ENCODE measurements at regions not wholly inside any gene's neighbourhood (a gene's known extent, or its start where the extent isn't known, plus 50 kb on each side); places are given as distances from the start of the nearest gene placed in this dataset.
"Not testable (repeated sequence)": the region's sequence is repeated elsewhere in the genome, so short reads cannot be mapped to it uniquely, and the experiment has no call there.

GRCh38 chr21:28162052-28162451 lies 830.6 kb downstream of the LTN1 start:
- H3K27ac ChIP-seq (ENCODE audit: low read depth, low read length); H3K9ac ChIP-seq (ENCODE audit: low read depth in 1 of 3, low read length in 3 of 3); H3K9me3 ChIP-seq (ENCODE audit: control insufficient read depth in 3 of 3, low read length in 3 of 3); H3K27me3 ChIP-seq (ENCODE audit: control insufficient read depth in 3 of 3, insufficient read depth in 3 of 3, low read length in 3 of 3); H3K4me3 ChIP-seq (ENCODE audit: low read length in 3 of 3); H3K4me1 ChIP-seq (ENCODE audit: control insufficient read depth in 3 of 3, insufficient read depth in 3 of 3, low read length in 3 of 3); H3K36me3 ChIP-seq (ENCODE audit: control insufficient read depth in 3 of 3, insufficient read depth in 3 of 3, low read length in 3 of 3): not testable (repeated sequence)

- Histone ChIP-seq H3K36me3 (ENCODE audit: control insufficient read depth in 3 of 3, insufficient read depth in 3 of 3, low read length in 3 of 3) (no peaks in the 10 kb centered on the region), H3K4me1 (ENCODE audit: control insufficient read depth in 3 of 3, insufficient read depth in 3 of 3, low read length in 3 of 3) (no peaks in the 10 kb centered on the region), H3K27me3 (ENCODE audit: control insufficient read depth in 3 of 3, insufficient read depth in 3 of 3, low read length in 3 of 3) (no peaks in the 10 kb centered on the region), H3K9ac (ENCODE audit: low read depth in 1 of 3, low read length in 3 of 3) (no peak overlapping the region), H3K9me3 (ENCODE audit: control insufficient read depth in 3 of 3, low read length in 3 of 3) (no peaks in the 10 kb centered on the region), H3K27ac (ENCODE audit: low read depth, low read length) (no peak overlapping the region), H3K4me3 (ENCODE audit: low read length in 3 of 3) (no peak overlapping the region)
These were observed 832.3 kb downstream of the LTN1 start for GRCh38 chr21:28160378-28160777.

- no peaks in the 10 kb centered on the region for H3K36me3 ChIP-seq (ENCODE audit: control insufficient read depth in 3 of 3, insufficient read depth in 3 of 3, low read length in 3 of 3)
- H3K4me1 ChIP-seq (ENCODE audit: control insufficient read depth in 3 of 3, insufficient read depth in 3 of 3, low read length in 3 of 3): no peaks in the 10 kb centered on the region
- no peak overlapping the region for H3K27ac ChIP-seq (ENCODE audit: low read depth, low read length)
- H3K9me3 ChIP-seq (ENCODE audit: control insufficient read depth in 3 of 3, low read length in 3 of 3): no peaks in the 10 kb centered on the region
- no peak overlapping the region for H3K4me3 ChIP-seq (ENCODE audit: low read length in 3 of 3)
- no peak overlapping the region for H3K9ac ChIP-seq (ENCODE audit: low read depth in 1 of 3, low read length in 3 of 3)
- H3K27me3 ChIP-seq (ENCODE audit: control insufficient read depth in 3 of 3, insufficient read depth in 3 of 3, low read length in 3 of 3): no peaks in the 10 kb centered on the region
These were observed 833.3 kb downstream of the LTN1 start for GRCh38 chr21:28159396-28159795.

GRCh38 chr21:28156590-28156989 lies 836.1 kb downstream of the LTN1 start:
- H3K27me3 ChIP-seq (ENCODE audit: control insufficient read depth in 3 of 3, insufficient read depth in 3 of 3, low read length in 3 of 3): no peaks in the 10 kb centered on the region
- H3K9me3 ChIP-seq (ENCODE audit: control insufficient read depth in 3 of 3, low read length in 3 of 3): no peaks in the 10 kb centered on the region
- no peaks in the 10 kb centered on the region for H3K36me3 ChIP-seq (ENCODE audit: control insufficient read depth in 3 of 3, insufficient read depth in 3 of 3, low read length in 3 of 3)
- no peak overlapping the region for H3K9ac ChIP-seq (ENCODE audit: low read depth in 1 of 3, low read length in 3 of 3)
- H3K4me1 ChIP-seq (ENCODE audit: control insufficient read depth in 3 of 3, insufficient read depth in 3 of 3, low read length in 3 of 3): no peaks in the 10 kb centered on the region
- H3K4me3 ChIP-seq (ENCODE audit: low read length in 3 of 3): no peak overlapping the region
- no peak overlapping the region for H3K27ac ChIP-seq (ENCODE audit: low read depth, low read length)

GRCh38 chr21:28154121-28154520 lies 838.6 kb downstream of the LTN1 start:
- H3K4me3 ChIP-seq (ENCODE audit: low read length in 3 of 3): no peak overlapping the region
- no peaks in the 10 kb centered on the region for H3K36me3 ChIP-seq (ENCODE audit: control insufficient read depth in 3 of 3, insufficient read depth in 3 of 3, low read length in 3 of 3)
- H3K9me3 ChIP-seq (ENCODE audit: control insufficient read depth in 3 of 3, low read length in 3 of 3): no peaks in the 10 kb centered on the region
- H3K27me3 ChIP-seq (ENCODE audit: control insufficient read depth in 3 of 3, insufficient read depth in 3 of 3, low read length in 3 of 3): no peaks in the 10 kb centered on the region
- no peak overlapping the region for H3K9ac ChIP-seq (ENCODE audit: low read depth in 1 of 3, low read length in 3 of 3)
- H3K4me1 ChIP-seq (ENCODE audit: control insufficient read depth in 3 of 3, insufficient read depth in 3 of 3, low read length in 3 of 3): no peaks in the 10 kb centered on the region
- H3K27ac ChIP-seq (ENCODE audit: low read depth, low read length): no peak overlapping the region

DNA sequence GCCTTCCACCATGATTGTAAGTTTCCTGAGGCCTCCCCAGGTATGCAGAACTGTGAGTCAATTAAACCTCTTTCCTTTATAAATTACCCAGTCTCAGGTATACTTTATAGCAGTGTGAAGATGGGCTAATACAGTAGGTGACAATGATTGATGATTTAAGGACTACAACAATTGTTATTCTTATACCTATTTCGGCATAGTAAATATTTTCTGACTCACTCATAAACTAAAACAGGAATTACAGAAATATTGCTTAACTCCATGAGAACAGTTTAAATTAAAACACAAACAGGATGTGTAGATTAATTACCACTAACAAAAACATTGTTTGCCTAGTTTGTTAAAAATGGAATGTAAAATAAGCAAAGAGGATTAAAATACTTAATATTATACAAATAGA lies 839.9 kb downstream of the LTN1 start:
- Histone ChIP-seq H3K27me3 (ENCODE audit: control insufficient read depth in 3 of 3, insufficient read depth in 3 of 3, low read length in 3 of 3) (no peaks in the 10 kb centered on the region), H3K9me3 (ENCODE audit: control insufficient read depth in 3 of 3, low read length in 3 of 3) (no peaks in the 10 kb centered on the region), H3K36me3 (ENCODE audit: control insufficient read depth in 3 of 3, insufficient read depth in 3 of 3, low read length in 3 of 3) (no peaks in the 10 kb centered on the region), H3K27ac (ENCODE audit: low read depth, low read length) (no peak overlapping the region), H3K4me1 (ENCODE audit: control insufficient read depth in 3 of 3, insufficient read depth in 3 of 3, low read length in 3 of 3) (peaks cover 0 to 7% (median 0%) of the 10 kb centered on the region in 3 donors), H3K9ac (ENCODE audit: low read depth in 1 of 3, low read length in 3 of 3) (no peak overlapping the region), H3K4me3 (ENCODE audit: low read length in 3 of 3) (no peak overlapping the region)

GRCh38 chr21:28151758-28152157 lies 840.9 kb downstream of the LTN1 start:
- no peaks in the 10 kb centered on the region for H3K36me3 ChIP-seq (ENCODE audit: control insufficient read depth in 3 of 3, insufficient read depth in 3 of 3, low read length in 3 of 3)
- H3K9ac ChIP-seq (ENCODE audit: low read depth in 1 of 3, low read length in 3 of 3): no peak overlapping the region
- H3K27ac ChIP-seq (ENCODE audit: low read depth, low read length): no peak overlapping the region
- no peaks in the 10 kb centered on the region for H3K9me3 ChIP-seq (ENCODE audit: control insufficient read depth in 3 of 3, low read length in 3 of 3)
- H3K4me3 ChIP-seq (ENCODE audit: low read length in 3 of 3): no peak overlapping the region
- peaks cover 0 to 7% (median 0%) of the 10 kb centered on the region in 3 donors for H3K4me1 ChIP-seq (ENCODE audit: control insufficient read depth in 3 of 3, insufficient read depth in 3 of 3, low read length in 3 of 3)
- no peaks in the 10 kb centered on the region for H3K27me3 ChIP-seq (ENCODE audit: control insufficient read depth in 3 of 3, insufficient read depth in 3 of 3, low read length in 3 of 3)

- Histone ChIP-seq H3K27me3 (ENCODE audit: control insufficient read depth in 3 of 3, insufficient read depth in 3 of 3, low read length in 3 of 3) (no peaks in the 10 kb centered on the region), H3K4me3 (ENCODE audit: low read length in 3 of 3) (no peak overlapping the region), H3K27ac (ENCODE audit: low read depth, low read length) (no peak overlapping the region), H3K4me1 (ENCODE audit: control insufficient read depth in 3 of 3, insufficient read depth in 3 of 3, low read length in 3 of 3) (peaks cover 0 to 7% (median 0%) of the 10 kb centered on the region in 3 donors), H3K36me3 (ENCODE audit: control insufficient read depth in 3 of 3, insufficient read depth in 3 of 3, low read length in 3 of 3) (no peaks in the 10 kb centered on the region), H3K9me3 (ENCODE audit: control insufficient read depth in 3 of 3, low read length in 3 of 3) (no peaks in the 10 kb centered on the region), H3K9ac (ENCODE audit: low read depth in 1 of 3, low read length in 3 of 3) (no peak overlapping the region)
These were observed 841.9 kb downstream of the LTN1 start for GRCh38 chr21:28150778-28151177.

DNA sequence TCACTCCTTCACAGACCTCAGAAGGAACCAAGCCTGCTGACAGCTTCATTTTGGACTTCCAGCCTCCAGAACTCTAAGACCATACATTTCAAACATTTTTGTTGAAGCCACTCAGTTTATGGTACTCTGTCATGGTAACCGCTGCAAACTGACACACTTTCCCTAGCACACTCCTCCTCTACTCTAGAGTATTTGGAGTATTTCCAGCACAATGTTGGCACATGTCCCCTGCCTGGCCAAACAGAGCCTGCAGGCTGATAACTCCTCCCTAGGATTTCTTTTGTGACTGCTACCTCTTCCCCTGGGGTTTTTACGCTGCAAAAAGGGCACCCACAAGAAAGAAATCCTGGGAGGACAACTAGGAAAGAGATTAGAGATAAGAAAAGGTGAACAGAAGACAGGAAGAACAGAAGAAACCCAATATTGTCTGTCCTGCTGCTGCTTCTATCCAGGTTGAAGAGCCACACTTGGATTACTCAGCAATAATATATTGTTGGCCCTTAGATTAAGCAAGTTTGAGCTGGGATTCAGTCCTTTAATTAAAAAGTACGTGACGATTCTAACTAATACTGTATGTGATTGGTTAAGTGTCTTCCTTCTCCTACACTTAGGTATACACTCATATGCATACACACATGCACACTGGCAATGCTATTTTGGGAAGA lies 844.1 kb downstream of the LTN1 start:
- Histone ChIP-seq H3K4me3 (ENCODE audit: low read length in 3 of 3) (no peak overlapping the region), H3K27me3 (ENCODE audit: control insufficient read depth in 3 of 3, insufficient read depth in 3 of 3, low read length in 3 of 3) (no peaks in the 10 kb centered on the region), H3K4me1 (ENCODE audit: control insufficient read depth in 3 of 3, insufficient read depth in 3 of 3, low read length in 3 of 3) (peaks cover 0 to 7% (median 0%) of the 10 kb centered on the region in 3 donors), H3K9ac (ENCODE audit: low read depth in 1 of 3, low read length in 3 of 3) (no peak overlapping the region), H3K9me3 (ENCODE audit: control insufficient read depth in 3 of 3, low read length in 3 of 3) (no peaks in the 10 kb centered on the region), H3K27ac (ENCODE audit: low read depth, low read length) (no peak overlapping the region), H3K36me3 (ENCODE audit: control insufficient read depth in 3 of 3, insufficient read depth in 3 of 3, low read length in 3 of 3) (no peaks in the 10 kb centered on the region)

DNA sequence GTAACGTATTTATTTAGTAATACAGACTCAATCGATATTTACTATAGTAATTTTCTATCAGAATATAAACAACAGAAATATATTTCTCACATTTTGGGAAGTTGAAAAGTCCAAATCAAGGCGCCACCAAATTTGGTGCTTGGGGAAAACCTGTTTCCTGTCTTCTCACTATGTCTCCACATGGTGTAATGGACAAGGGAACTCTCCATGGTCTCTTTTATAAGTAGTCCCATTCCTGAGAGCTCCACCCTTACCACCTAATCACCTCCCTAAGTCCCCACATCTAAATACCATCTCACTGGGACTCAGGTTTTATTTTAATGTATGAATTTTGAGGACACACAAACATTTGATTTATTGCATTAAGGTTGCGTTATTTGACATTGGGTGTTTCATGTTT lies 848.0 kb downstream of the LTN1 start:
- H3K27ac ChIP-seq (ENCODE audit: low read depth, low read length): no peak overlapping the region
- H3K4me1 ChIP-seq (ENCODE audit: control insufficient read depth in 3 of 3, insufficient read depth in 3 of 3, low read length in 3 of 3): peaks cover 0 to 7% (median 0%) of the 10 kb centered on the region in 3 donors
- H3K9ac ChIP-seq (ENCODE audit: low read depth in 1 of 3, low read length in 3 of 3): no peak overlapping the region
- H3K9me3 ChIP-seq (ENCODE audit: control insufficient read depth in 3 of 3, low read length in 3 of 3): peaks cover 0 to 2% (median 0%) of the 10 kb centered on the region in 3 donors
- H3K4me3 ChIP-seq (ENCODE audit: low read length in 3 of 3): no peak overlapping the region
- H3K36me3 ChIP-seq (ENCODE audit: control insufficient read depth in 3 of 3, insufficient read depth in 3 of 3, low read length in 3 of 3): no peaks in the 10 kb centered on the region
- H3K27me3 ChIP-seq (ENCODE audit: control insufficient read depth in 3 of 3, insufficient read depth in 3 of 3, low read length in 3 of 3): no peaks in the 10 kb centered on the region

Data from skeletal muscle tissue (tissue), 3 donors.